Gastrocnemius medialis (tissue), 4 donors: ENCODE measurements at regions not wholly inside any gene's neighbourhood (a gene's known extent, or its start where the extent isn't known, plus 50 kb on each side); places are given as distances from the start of the nearest gene placed in this dataset.

Experiments used
- ATAC-seq, 2 donors: fragments of 150-250 bp; one replicate each; pipeline ENCODE4 v1.9.1; 2016
- DNase-seq, 2 donors: peaks; one replicate each; pipeline ENCODE4 v3.0.0-alpha.2; 2019
- H3K27ac ChIP-seq, 4 donors: fragments of 200-600 bp; sonication (generic); 1 replicate in 1 of 4; 2 replicates in 3 of 4; pipeline ENCODE4 v1.5.1; 2016 to 2018; ENCODE audit warnings: mild to moderate bottlenecking in 2 of 4, moderate library complexity in 1 of 4
- H3K27me3 ChIP-seq, 3 donors: fragments of 200-600 bp; sonication (generic) in 2 of 3; 1 replicate in 1 of 3; 2 replicates in 2 of 3; pipeline versions ENCODE4 v1.5.1 to v1.6.0; 2016 to 2019; ENCODE audit warnings: mild to moderate bottlenecking in 1 of 3, moderate library complexity in 1 of 3
- H3K36me3 ChIP-seq, 2 donors: fragments of 200-600 bp; sonication (generic) in 1 of 2; one replicate each; pipeline ENCODE4 v1.5.1; 2017 to 2018
- H3K4me1 ChIP-seq, 2 donors: fragments of 200-600 bp; sonication (generic) in 1 of 2; one replicate each; pipeline ENCODE4 v1.5.1; 2016 to 2017; ENCODE audit warnings: mild to moderate bottlenecking in 2 of 2
- H3K4me3 ChIP-seq, 4 donors: fragments of 200-600 bp; sonication (generic) in 3 of 4; 1 replicate in 1 of 4; 2 replicates in 3 of 4; pipeline ENCODE4 v1.5.1; 2016 to 2019; ENCODE audit warnings: mild to moderate bottlenecking in 2 of 4
- H3K9me3 ChIP-seq, 3 donors: fragments of 200-600 bp; sonication (generic) in 2 of 3; 1 replicate in 1 of 3; 2 replicates in 2 of 3; pipeline ENCODE4 v1.5.1; 2016 to 2019
- POLR2A ChIP-seq, 2 donors: fragments of 450-650 bp; IDR thresholded peaks; one replicate each; pipeline ENCODE4 v1.6.1; 2017; ENCODE audit warnings: antibody characterized with exemption in 2 of 2, mild to moderate bottlenecking in 2 of 2, moderate library complexity in 2 of 2
- in situ Hi-C, 4 donors: fragments of 200-750 bp; cut with MboI; loops; one replicate each; pipeline versions ENCODE4 v1.15.0 to v1.8.0; 2017; ENCODE audit warnings: low sequenced_read_pairs in 4 of 4
- intact Hi-C: fragments of 100-400 bp; cut with DNase I; formaldehyde crosslinking; loops from one replicate; pipeline ENCODE4 v1.15.1; 2023; ENCODE audit warnings: low total_unique reads
- TF ChIP-seq, protein P1 (sequence below), 5 experiments: fragments of 450-650 bp in 3 of 5; fragments of 200-600 bp in 2 of 5; sonication (generic) in 2 of 5; IDR thresholded peaks in 4 of 5; conservative IDR thresholded peaks in 1 of 5; 1 replicate in 4 of 5; 2 replicates in 1 of 5; pipeline ENCODE4 v1.5.1; 2016 to 2019; ENCODE audit warnings: antibody characterized with exemption in 5 of 5, mild to moderate bottlenecking in 3 of 5, moderate library complexity in 3 of 5

DNA sequence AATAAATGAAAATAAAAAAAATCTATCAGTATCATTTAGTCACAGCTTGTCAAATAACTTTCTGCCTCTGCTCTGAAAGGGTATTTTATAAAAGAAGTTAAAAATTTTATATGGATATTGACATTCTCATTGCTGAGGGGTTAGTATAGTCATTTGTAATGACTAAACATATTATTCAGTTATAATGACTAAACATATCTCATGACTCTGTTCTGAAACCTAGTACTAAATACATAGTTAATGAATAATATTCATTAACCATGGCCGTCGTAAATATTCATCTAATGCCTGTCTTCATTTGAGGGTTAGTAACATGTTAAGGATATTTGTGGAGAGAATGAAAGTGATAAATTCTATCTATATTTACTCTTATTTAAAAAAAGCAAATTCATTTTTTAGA lies 69.1 kb upstream of the MAP4K3 start:
- ATAC-seq (no peak), DNase-seq (no peak)
- H3K27me3 ChIP-seq = no peaks in the 10 kb centered on the region
- intact Hi-C loops (no loop called here), in situ Hi-C loops (no loop called here)
- H3K36me3 ChIP-seq = no peaks in the 10 kb centered on the region
- H3K9me3 ChIP-seq = no peaks in the 10 kb centered on the region
- H3K4me1 ChIP-seq = peaks cover 26 to 31% of the 10 kb centered on the region in 2 donors
- no peak overlapping the region for H3K4me3 ChIP-seq
- no peak overlapping the region for H3K27ac ChIP-seq
- TF ChIP-seq, protein P1, sequence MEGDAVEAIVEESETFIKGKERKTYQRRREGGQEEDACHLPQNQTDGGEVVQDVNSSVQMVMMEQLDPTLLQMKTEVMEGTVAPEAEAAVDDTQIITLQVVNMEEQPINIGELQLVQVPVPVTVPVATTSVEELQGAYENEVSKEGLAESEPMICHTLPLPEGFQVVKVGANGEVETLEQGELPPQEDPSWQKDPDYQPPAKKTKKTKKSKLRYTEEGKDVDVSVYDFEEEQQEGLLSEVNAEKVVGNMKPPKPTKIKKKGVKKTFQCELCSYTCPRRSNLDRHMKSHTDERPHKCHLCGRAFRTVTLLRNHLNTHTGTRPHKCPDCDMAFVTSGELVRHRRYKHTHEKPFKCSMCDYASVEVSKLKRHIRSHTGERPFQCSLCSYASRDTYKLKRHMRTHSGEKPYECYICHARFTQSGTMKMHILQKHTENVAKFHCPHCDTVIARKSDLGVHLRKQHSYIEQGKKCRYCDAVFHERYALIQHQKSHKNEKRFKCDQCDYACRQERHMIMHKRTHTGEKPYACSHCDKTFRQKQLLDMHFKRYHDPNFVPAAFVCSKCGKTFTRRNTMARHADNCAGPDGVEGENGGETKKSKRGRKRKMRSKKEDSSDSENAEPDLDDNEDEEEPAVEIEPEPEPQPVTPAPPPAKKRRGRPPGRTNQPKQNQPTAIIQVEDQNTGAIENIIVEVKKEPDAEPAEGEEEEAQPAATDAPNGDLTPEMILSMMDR (IDR thresholded peaks at IDR 0.05 in 4 of 5, conservative IDR thresholded peaks at IDR 0.05 in 1 of 5) = no peak
- TF ChIP-seq POLR2A (IDR thresholded peaks at IDR 0.05) = no peak

DNA sequence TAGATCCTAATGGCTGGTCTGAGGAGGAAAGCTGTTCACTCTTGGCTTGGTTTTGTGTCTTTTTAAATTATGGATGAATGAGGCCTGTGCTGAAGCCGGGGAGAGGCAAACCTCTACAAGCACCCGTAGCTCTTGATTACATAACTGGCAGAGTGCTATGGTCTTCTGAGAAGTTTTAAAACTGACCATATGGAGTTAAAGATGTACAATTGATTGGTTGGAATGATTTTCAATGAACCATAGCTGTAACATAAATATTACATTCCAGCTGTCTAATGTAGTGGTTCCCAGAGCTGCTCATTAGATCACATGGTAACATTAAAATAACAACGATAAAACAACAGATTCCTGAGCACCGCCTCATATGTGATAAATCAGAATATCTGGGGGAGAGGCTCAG lies 71.1 kb upstream of the MAP4K3 start:
- Histone ChIP-seq H3K27me3 (no peaks in the 10 kb centered on the region), H3K36me3 (no peaks in the 10 kb centered on the region), H3K9me3 (no peaks in the 10 kb centered on the region), H3K4me3 (no peak overlapping the region), H3K27ac (no peak overlapping the region), H3K4me1 (peaks cover 33 to 50% of the 10 kb centered on the region in 2 donors)
- in situ Hi-C loops (no loop called here), intact Hi-C loops (no loop called here)
- TF ChIP-seq, protein P1 (IDR thresholded peaks at IDR 0.05 in 4 of 5, conservative IDR thresholded peaks at IDR 0.05 in 1 of 5) = no peak
- no peak for TF ChIP-seq POLR2A (IDR thresholded peaks at IDR 0.05)
- no peak for DNase-seq
- ATAC-seq = no peak

DNA sequence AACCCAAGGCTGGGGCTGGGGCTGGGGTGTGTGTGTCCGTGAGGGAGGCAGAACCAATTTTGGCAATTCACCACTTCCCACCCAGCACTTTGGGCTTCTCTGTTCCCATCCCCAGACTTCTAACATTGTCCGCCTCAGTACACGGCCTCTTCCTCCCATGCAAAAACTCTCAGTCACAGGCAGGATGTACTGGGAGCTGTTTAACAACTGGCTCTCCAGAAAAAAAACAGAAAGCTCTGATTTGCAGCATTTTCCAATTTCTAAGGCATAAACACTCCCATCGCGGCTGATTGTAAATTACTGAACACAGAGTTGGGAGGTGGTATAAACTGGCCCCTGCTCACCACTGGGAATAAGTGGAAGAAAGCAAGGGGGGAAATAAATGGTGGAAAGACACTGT lies 73.1 kb upstream of the MAP4K3 start:
- Histone ChIP-seq H3K9me3 (no peaks in the 10 kb centered on the region), H3K27ac (peak overlapping the region; percentile 35 to 55 (median 40)), H3K4me1 (peaks cover 33 to 57% of the 10 kb centered on the region in 2 donors), H3K36me3 (no peaks in the 10 kb centered on the region), H3K4me3 (no peak overlapping the region), H3K27me3 (no peaks in the 10 kb centered on the region)
- TF ChIP-seq POLR2A (IDR thresholded peaks at IDR 0.05) = no peak
- TF ChIP-seq, protein P1 (IDR thresholded peaks at IDR 0.05 in 4 of 5, conservative IDR thresholded peaks at IDR 0.05 in 1 of 5) = no peak
- intact Hi-C loops (loop anchor here (5.0 kb wide), 1 partner anchor 222 kb away; no protein-coding TSS in a partner anchor), in situ Hi-C loops (no loop called here)
- DNase-seq = no peak
- ATAC-seq = no peak

DNA sequence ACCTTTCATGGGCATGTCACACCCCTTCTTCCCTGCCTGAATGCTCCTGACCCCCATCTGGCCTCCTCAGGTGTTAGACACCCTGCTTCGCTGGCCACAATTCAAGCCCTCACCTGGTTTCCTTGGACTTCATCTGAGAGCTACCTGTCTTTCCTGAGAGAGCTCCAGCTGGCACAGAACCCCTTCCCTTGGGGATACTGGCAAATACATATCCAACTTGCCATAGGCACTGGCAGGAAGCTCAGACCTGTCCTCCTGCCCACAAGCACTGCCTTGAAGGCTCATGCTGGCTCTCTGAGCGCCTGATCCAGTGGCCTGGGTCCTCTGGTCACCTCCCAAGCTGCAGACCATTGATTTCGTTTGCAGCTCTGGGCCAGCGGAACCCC lies 74.1 kb upstream of the MAP4K3 start:
- no peak for ATAC-seq
- peak overlapping the region in 2 of 4 donors; percentile 22 to 75 for H3K27ac ChIP-seq
- no peak for DNase-seq
- no peaks in the 10 kb centered on the region for H3K36me3 ChIP-seq
- H3K4me1 ChIP-seq = peaks cover 32 to 60% of the 10 kb centered on the region in 2 donors
- H3K9me3 ChIP-seq = no peaks in the 10 kb centered on the region
- intact Hi-C loops = loop anchor here (5.0 kb wide), 1 partner anchor 221 kb away; no protein-coding TSS in a partner anchor
- TF ChIP-seq POLR2A (IDR thresholded peaks at IDR 0.05) = no peak
- TF ChIP-seq, protein P1 (IDR thresholded peaks at IDR 0.05 in 4 of 5, conservative IDR thresholded peaks at IDR 0.05 in 1 of 5) = no peak
- in situ Hi-C loops = no loop called here
- no peak overlapping the region for H3K4me3 ChIP-seq
- no peaks in the 10 kb centered on the region for H3K27me3 ChIP-seq
